Colonic mucosa (tissue), 4 donors: ENCODE measurements at regions not wholly inside any gene's neighbourhood (a gene's known extent, or its start where the extent isn't known, plus 50 kb on each side); places are given as distances from the start of the nearest gene placed in this dataset.

Experiments
- DNase-seq: peaks from one replicate; pipeline ENCODE4 v3.0.0-alpha.2; 2020
- H3K27ac ChIP-seq: fragments of 200-600 bp; one replicate; pipeline ENCODE4 v1.8.0; 2021
- H3K27me3 ChIP-seq: fragments of 200-600 bp; one replicate; pipeline ENCODE4 v1.8.0; 2021
- H3K36me3 ChIP-seq: fragments of 200-600 bp; one replicate; pipeline ENCODE4 v1.8.0; 2021
- H3K4me1 ChIP-seq: fragments of 200-600 bp; one replicate; pipeline ENCODE4 v1.8.0; 2021; ENCODE audit warnings: mild to moderate bottlenecking
- H3K4me3 ChIP-seq: fragments of 200-600 bp; one replicate; pipeline ENCODE4 v1.8.0; 2021
- H3K9ac ChIP-seq, 2 donors: one replicate each; pipeline ENCODE4 v1.7.0; 2013; ENCODE audit warnings: control low read depth in 2 of 2, low read depth in 2 of 2, low read length in 2 of 2
- H3K9me3 ChIP-seq: fragments of 200-600 bp; one replicate; pipeline ENCODE4 v1.8.0; 2021
- CTCF ChIP-seq: fragments of 200-600 bp; IDR thresholded peaks from one replicate; pipeline ENCODE4 v1.8.0; 2022; ENCODE audit warnings: antibody characterized with exemption, mild to moderate bottlenecking
- intact Hi-C: fragments of 100-400 bp; cut with DNase I; formaldehyde crosslinking; loops from one replicate; pipeline ENCODE4 v1.14.1; 2022
- donor health status: healthy.
- donor health status: DM: no; HTN: no; CAD: no.
- donor health status: DM: no; HTN: no; CAD: no.

GRCh38 chrX:63560601-63561218 is 209.6 kb upstream of the SPIN4 start:
- Histone ChIP-seq H3K9ac (peak overlapping the region in 1 of 2 donors; percentile 27), H3K4me3 (peak overlapping the region; percentile 43), H3K27me3 (no peaks in the 10 kb centered on the region), H3K9me3 (no peaks in the 10 kb centered on the region), H3K27ac (peak overlapping the region; percentile 13), H3K36me3 (no peaks in the 10 kb centered on the region), H3K4me1 (no peaks in the 10 kb centered on the region)
- no peak for TF ChIP-seq CTCF
- intact Hi-C loops, result no loop called here
- DNase-seq, result peak; percentile 73

- Histone ChIP-seq H3K27ac (no peak overlapping the region), H3K4me3 (no peak overlapping the region), H3K4me1 (no peaks in the 10 kb centered on the region), H3K9ac (no peak overlapping the region), H3K36me3 (no peaks in the 10 kb centered on the region), H3K27me3 (no peaks in the 10 kb centered on the region), H3K9me3 (no peaks in the 10 kb centered on the region)
- intact Hi-C loops, result no loop called here
- no peak for DNase-seq
- no peak for TF ChIP-seq CTCF
These were observed 200.7 kb upstream of the SPIN4 start for GRCh38 chrX:63551856-63552255.

- no peak for TF ChIP-seq CTCF
- no peak overlapping the region for H3K4me3 ChIP-seq
- H3K27me3 ChIP-seq, result no peaks in the 10 kb centered on the region
- DNase-seq, result no peak
- H3K9ac ChIP-seq, result no peak overlapping the region
- no peaks in the 10 kb centered on the region for H3K36me3 ChIP-seq
- H3K9me3 ChIP-seq, result no peaks in the 10 kb centered on the region
- H3K27ac ChIP-seq, result no peak overlapping the region
- no peaks in the 10 kb centered on the region for H3K4me1 ChIP-seq
- intact Hi-C loops, result no loop called here
These were observed 179.5 kb upstream of the SPIN4 start for GRCh38 chrX:63530654-63531053.

- no peak for DNase-seq
- Histone ChIP-seq H3K27me3 (no peaks in the 10 kb centered on the region), H3K4me3 (no peak overlapping the region), H3K36me3 (no peaks in the 10 kb centered on the region), H3K9me3 (no peaks in the 10 kb centered on the region), H3K9ac (no peak overlapping the region), H3K27ac (no peak overlapping the region), H3K4me1 (no peaks in the 10 kb centered on the region)
- TF ChIP-seq CTCF, result no peak
- intact Hi-C loops, result no loop called here
These were observed 178.8 kb upstream of the SPIN4 start for GRCh38 chrX:63529961-63530360.

GRCh38 chrX:63526863-63527262 is 175.7 kb upstream of the SPIN4 start:
- no peak for DNase-seq
- no peaks in the 10 kb centered on the region for H3K27me3 ChIP-seq
- no peaks in the 10 kb centered on the region for H3K9me3 ChIP-seq
- no peak overlapping the region for H3K4me3 ChIP-seq
- TF ChIP-seq CTCF, result no peak
- H3K27ac ChIP-seq, result no peak overlapping the region
- H3K4me1 ChIP-seq, result no peaks in the 10 kb centered on the region
- H3K9ac ChIP-seq, result no peak overlapping the region
- no peaks in the 10 kb centered on the region for H3K36me3 ChIP-seq
- intact Hi-C loops, result no loop called here
